ENCODE measurements at regions not wholly inside any gene's neighbourhood (a gene's known extent, or its start where the extent isn't known, plus 50 kb on each side); places are given as distances from the start of the nearest gene placed in this dataset.
A peak's percentile ranks its signal among the peaks of the same experiment; 100 is the strongest.

DNA sequence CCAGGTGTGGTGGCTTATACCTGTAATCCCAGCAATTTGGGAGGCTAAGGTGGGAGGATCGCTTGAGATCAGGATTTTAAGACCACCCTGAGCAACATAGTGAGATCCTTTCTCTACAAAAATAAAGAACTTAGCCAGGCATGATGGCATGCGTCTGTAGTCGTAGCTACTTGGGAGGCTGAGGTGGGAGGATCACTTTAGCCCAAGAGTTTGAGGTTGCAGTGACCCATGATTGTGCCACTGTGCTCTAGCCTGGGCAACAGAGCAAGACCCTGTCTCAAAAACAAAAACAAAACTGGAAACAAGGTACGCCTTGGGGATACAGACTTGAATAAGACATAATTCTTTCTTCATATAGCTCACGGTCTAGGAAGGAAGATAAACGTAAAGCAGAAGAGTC, 63.1 kb upstream of the GRAMD1B start:
- TF ChIP-seq, protein P1, sequence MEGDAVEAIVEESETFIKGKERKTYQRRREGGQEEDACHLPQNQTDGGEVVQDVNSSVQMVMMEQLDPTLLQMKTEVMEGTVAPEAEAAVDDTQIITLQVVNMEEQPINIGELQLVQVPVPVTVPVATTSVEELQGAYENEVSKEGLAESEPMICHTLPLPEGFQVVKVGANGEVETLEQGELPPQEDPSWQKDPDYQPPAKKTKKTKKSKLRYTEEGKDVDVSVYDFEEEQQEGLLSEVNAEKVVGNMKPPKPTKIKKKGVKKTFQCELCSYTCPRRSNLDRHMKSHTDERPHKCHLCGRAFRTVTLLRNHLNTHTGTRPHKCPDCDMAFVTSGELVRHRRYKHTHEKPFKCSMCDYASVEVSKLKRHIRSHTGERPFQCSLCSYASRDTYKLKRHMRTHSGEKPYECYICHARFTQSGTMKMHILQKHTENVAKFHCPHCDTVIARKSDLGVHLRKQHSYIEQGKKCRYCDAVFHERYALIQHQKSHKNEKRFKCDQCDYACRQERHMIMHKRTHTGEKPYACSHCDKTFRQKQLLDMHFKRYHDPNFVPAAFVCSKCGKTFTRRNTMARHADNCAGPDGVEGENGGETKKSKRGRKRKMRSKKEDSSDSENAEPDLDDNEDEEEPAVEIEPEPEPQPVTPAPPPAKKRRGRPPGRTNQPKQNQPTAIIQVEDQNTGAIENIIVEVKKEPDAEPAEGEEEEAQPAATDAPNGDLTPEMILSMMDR (IDR thresholded peaks at IDR 0.05; ENCODE audit: low read depth, low read length, missing control alignments): no peak
- no peak overlapping the region for H3K4me3 ChIP-seq (ENCODE audit: low read depth, low read length)
- no peak for DNase-seq (ENCODE audit: low read depth)

DNA sequence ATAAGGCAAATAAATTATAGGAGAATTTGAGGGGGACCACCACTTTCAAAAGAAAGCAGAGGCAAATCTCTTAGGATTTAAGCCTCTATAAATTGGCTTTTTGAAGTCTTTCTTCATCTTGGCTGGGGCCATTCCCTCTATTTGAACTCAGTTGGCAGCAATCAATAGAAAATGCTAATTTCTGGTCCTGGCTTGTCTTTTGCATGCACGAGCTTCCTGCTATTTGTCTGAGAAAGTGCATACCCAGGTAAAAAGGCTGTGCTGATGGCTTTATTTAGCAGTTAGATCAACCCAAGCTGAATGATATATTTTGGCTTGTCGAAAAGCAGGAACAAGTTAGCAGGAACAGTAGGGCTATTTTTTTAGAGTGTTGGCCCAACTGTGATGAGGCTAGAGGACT, 64.1 kb upstream of the GRAMD1B start:
- no peak overlapping the region for H3K4me3 ChIP-seq (ENCODE audit: low read depth, low read length)
- TF ChIP-seq, protein P1 (IDR thresholded peaks at IDR 0.05; ENCODE audit: low read depth, low read length, missing control alignments): no peak
- DNase-seq (ENCODE audit: low read depth): no peak

DNA sequence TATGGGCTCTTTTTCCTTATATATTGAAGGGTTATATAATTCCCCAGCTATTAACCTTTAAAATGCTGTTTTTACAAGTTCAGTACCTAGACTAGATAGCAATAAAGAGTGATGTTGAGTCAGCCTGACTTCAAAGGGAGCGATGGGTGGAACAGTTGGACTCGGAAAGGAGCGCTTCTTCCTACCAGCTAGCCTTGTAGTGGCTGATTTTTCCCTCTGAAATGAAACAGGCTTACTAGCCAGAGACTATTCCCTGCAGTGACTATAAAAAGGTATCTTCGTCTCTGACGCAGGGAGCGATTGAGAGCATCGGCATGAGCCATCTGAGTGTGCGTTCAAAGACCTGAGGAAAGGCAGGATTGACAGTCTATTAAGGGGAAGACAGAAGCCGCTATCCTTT, 66.0 kb upstream of the GRAMD1B start:
- DNase-seq (ENCODE audit: low read depth): no peak
- TF ChIP-seq, protein P1 (IDR thresholded peaks at IDR 0.05; ENCODE audit: low read depth, low read length, missing control alignments): no peak
- H3K4me3 ChIP-seq (ENCODE audit: low read depth, low read length): no peak overlapping the region

DNA sequence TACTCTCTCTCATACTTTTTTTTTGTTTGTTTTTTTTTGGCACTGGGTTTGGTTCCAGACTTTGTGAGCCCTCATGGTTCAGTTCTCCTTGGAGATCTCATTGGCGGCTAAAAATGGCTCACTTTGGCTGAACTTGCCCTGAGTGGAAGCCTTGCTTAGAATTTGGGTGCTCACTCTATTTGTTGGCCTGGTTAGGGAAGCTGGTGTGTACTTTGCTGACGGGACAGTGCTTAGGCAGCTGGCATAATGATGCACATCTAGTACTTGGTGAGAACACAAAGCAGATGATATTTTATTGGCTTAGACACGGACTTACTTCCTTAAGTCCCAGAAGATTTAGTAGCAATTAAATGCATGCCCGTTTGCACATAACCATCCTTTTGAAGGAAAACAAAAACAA, 66.5 kb upstream of the GRAMD1B start:
- H3K4me3 ChIP-seq (ENCODE audit: low read depth, low read length): no peak overlapping the region
- no peak for DNase-seq (ENCODE audit: low read depth)
- TF ChIP-seq, protein P1 (IDR thresholded peaks at IDR 0.05; ENCODE audit: low read depth, low read length, missing control alignments): no peak

DNA sequence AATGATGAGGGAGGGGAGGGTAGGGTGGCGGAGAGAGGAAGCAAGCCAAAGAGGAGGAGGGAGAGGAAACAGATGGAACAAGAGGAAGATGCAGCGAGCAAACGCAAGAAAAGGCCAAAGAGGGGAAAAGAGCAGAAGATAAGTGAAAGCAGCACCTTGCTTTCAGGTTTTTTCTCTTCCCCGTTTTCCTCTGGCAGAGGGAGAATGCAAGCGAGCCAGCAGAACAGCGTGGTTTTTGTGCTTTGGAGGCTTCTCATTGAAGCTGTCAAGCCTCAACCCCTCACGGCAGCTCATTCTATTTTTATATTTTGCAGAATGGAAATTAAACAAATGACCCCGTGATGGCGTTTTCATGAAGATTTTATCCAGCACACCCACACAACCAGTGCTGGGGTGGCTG, 67.1 kb upstream of the GRAMD1B start:
- TF ChIP-seq, protein P1 (IDR thresholded peaks at IDR 0.05; ENCODE audit: low read depth, low read length, missing control alignments): no peak
- DNase-seq (ENCODE audit: low read depth): no peak
- peak overlapping the region; percentile 17 for H3K4me3 ChIP-seq (ENCODE audit: low read depth, low read length)

GRCh38 chr11:123362186-123362585, 67.9 kb upstream of the GRAMD1B start:
- DNase-seq (ENCODE audit: low read depth): no peak
- H3K4me3 ChIP-seq (ENCODE audit: low read depth, low read length): no peak overlapping the region
- TF ChIP-seq, protein P1 (IDR thresholded peaks at IDR 0.05; ENCODE audit: low read depth, low read length, missing control alignments): no peak

DNA sequence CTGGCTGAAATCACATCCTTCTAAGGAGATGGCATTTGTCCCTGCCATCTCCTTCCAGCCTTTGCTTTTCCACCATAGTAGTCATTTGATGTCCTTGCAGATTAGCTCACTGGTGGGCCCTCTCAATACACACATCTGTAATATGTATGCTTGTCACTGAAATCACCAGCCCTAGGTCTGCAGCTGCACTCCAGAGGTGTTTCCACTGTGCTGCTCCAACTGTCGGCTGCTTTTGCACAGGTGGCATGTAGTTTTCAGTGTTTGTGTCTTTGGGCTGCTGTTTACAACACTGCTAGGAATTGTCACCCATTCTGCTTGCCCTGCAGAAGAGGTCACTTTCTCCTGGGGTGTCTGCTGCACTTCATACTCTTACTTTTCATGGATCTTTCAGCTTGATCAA, 69.0 kb upstream of the GRAMD1B start:
- TF ChIP-seq, protein P1 (IDR thresholded peaks at IDR 0.05; ENCODE audit: low read depth, low read length, missing control alignments): no peak

More for the DNA sequence above, 69.0 kb upstream of the GRAMD1B start:
- H3K4me3 ChIP-seq (ENCODE audit: low read depth, low read length): no peak overlapping the region
- no peak for DNase-seq (ENCODE audit: low read depth)
